Thymus (tissue), 11 donors: ENCODE measurements at regions not wholly inside any gene's neighbourhood (a gene's known extent, or its start where the extent isn't known, plus 50 kb on each side); places are given as distances from the start of the nearest gene placed in this dataset.

ENCODE experiments used
- DNase-seq, 9 donors: peaks; one replicate each; pipeline ENCODE4 v3.0.0-alpha.2; 2013; ENCODE audit warnings: low spot score in 9 of 9, low read depth in 6 of 9, missing footprints in 1 of 9
- H3K27ac ChIP-seq, 2 donors: one replicate each; pipeline ENCODE4 v1.5.1; 2013; ENCODE audit warnings: control low read depth in 1 of 2, low read depth in 1 of 2, low read length in 1 of 2, mild to moderate bottlenecking in 1 of 2, moderate library complexity in 1 of 2
- H3K27me3 ChIP-seq, 2 donors: one replicate each; pipeline ENCODE4 v1.5.1; 2013; ENCODE audit warnings: low read length in 1 of 2; ENCODE audit not compliant: control insufficient read depth in 2 of 2, insufficient read depth in 1 of 2
- H3K36me3 ChIP-seq, 2 donors: one replicate each; pipeline ENCODE4 v1.5.1; 2013; ENCODE audit warnings: low read length in 1 of 2, mild to moderate bottlenecking in 1 of 2, moderate library complexity in 1 of 2; ENCODE audit not compliant: control insufficient read depth in 2 of 2, insufficient read depth in 2 of 2
- H3K4me1 ChIP-seq, 2 donors: one replicate each; pipeline ENCODE4 v1.5.1; 2013; ENCODE audit warnings: low read length in 2 of 2; ENCODE audit not compliant: control insufficient read depth in 2 of 2, insufficient read depth in 2 of 2
- H3K4me3 ChIP-seq, 2 donors: one replicate each; pipeline ENCODE4 v1.5.1; 2013; ENCODE audit warnings: low read length in 2 of 2, control low read depth in 1 of 2, mild to moderate bottlenecking in 1 of 2
- H3K9me3 ChIP-seq, 2 donors: one replicate each; pipeline ENCODE4 v1.5.1; 2013; ENCODE audit warnings: low read length in 1 of 2, mild to moderate bottlenecking in 1 of 2; ENCODE audit not compliant: control insufficient read depth in 2 of 2, insufficient read depth in 1 of 2
- WGBS: extraction: QIAGEN DNeasy Blood & Tissue Kit; methylation state at CpG from one replicate; pipeline ENCODE4 v1.1.7; 2013; 5-methylcytosine and 5-hydroxymethylcytosine counted together
- donor health status: healthy.

DNA sequence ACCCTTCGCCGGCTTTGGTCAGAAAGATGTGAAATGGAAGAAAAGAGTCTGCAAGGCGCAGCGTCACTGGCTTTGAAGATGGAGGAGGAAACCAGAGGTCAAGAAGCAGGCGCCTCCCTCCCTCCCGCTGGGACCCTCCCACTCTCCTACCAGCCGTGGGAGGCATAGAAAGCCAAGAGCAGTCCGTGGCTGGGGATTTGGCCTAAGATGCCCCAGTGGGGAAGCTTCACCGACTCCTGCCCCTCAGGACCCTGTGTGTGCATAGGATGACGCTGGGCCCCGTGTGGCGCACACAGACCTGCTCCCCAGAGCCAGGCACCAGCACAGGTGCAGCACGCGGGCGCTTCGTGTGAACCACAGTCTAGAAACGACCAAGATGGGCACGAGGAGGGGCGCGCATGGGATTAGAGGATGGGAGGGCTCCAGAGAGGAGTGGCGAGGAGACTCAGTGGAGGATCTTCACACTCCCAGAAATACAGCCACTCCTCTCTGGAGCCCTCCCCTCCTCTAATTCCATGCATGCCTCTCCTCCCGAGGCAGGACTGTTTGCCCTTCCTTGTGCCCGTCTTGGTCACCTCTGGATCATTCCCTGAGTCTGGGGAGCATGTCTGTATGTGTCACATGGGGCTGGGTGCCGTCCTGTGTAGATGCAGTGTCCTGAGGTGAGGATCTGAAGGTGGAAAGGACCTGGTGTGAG lies 194.3 kb downstream of the TEX29 start:
- no peak overlapping the region for H3K27ac ChIP-seq
- DNase-seq = no peak
- H3K9me3 ChIP-seq = peaks cover 0 to 1% of the 10 kb centered on the region in 2 donors
- no peaks in the 10 kb centered on the region for H3K4me1 ChIP-seq
- no peak overlapping the region for H3K4me3 ChIP-seq
- no peaks in the 10 kb centered on the region for H3K27me3 ChIP-seq
- H3K36me3 ChIP-seq = no peaks in the 10 kb centered on the region
- 80% methylated on average over 24 of the region's 24 CpGs for WGBS

DNA sequence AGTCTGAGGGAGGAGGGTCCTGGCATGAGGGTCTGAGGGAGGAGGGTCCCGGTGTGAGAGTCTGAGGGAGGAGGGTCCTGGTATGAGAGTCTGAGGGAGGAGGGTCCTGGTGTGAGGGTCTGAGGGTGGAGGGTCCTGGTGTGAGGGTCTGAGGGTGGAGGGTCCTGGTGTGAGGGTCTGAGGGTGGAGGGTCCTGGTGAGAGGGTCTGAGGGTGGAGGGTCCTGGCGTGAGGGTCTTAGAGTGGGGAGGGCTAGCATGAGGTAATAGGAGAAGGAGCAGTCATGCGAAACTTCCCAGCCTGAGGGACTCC lies 194.8 kb downstream of the TEX29 start:
- H3K27me3 ChIP-seq = no peaks in the 10 kb centered on the region
- no peak overlapping the region for H3K27ac ChIP-seq
- WGBS = 82% methylated on average over 3 of the region's 3 CpGs
- no peaks in the 10 kb centered on the region for H3K36me3 ChIP-seq
- H3K4me1 ChIP-seq = no peaks in the 10 kb centered on the region
- DNase-seq = no peak
- no peak overlapping the region for H3K4me3 ChIP-seq
- peaks cover 0 to 1% of the 10 kb centered on the region in 2 donors for H3K9me3 ChIP-seq

DNA sequence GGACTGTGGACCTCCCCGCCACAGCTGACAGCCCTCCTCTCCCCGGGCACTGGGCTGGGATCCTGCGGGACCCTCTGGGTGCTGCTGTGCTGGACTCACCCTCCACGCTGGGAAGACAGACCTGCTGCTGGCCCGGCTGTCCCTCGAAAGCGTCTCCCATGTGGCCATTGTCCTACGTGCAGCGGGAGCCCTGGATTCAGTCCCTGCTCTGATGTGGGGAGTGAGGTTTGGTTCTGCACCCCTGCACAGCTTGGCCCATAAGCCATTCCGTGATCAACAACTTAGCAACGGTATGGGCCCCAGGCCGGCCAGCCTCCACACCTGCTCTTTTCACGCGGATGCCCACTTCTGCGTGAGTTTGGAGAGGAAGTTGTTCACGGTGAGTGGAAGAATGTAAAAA lies 195.2 kb downstream of the TEX29 start:
- DNase-seq = no peak
- Histone ChIP-seq H3K4me3 (no peak overlapping the region), H3K9me3 (peaks cover 0 to 1% of the 10 kb centered on the region in 2 donors), H3K36me3 (no peaks in the 10 kb centered on the region), H3K4me1 (no peaks in the 10 kb centered on the region), H3K27me3 (no peaks in the 10 kb centered on the region), H3K27ac (no peak overlapping the region)
- 76% methylated on average over 16 of the region's 16 CpGs for WGBS

DNA sequence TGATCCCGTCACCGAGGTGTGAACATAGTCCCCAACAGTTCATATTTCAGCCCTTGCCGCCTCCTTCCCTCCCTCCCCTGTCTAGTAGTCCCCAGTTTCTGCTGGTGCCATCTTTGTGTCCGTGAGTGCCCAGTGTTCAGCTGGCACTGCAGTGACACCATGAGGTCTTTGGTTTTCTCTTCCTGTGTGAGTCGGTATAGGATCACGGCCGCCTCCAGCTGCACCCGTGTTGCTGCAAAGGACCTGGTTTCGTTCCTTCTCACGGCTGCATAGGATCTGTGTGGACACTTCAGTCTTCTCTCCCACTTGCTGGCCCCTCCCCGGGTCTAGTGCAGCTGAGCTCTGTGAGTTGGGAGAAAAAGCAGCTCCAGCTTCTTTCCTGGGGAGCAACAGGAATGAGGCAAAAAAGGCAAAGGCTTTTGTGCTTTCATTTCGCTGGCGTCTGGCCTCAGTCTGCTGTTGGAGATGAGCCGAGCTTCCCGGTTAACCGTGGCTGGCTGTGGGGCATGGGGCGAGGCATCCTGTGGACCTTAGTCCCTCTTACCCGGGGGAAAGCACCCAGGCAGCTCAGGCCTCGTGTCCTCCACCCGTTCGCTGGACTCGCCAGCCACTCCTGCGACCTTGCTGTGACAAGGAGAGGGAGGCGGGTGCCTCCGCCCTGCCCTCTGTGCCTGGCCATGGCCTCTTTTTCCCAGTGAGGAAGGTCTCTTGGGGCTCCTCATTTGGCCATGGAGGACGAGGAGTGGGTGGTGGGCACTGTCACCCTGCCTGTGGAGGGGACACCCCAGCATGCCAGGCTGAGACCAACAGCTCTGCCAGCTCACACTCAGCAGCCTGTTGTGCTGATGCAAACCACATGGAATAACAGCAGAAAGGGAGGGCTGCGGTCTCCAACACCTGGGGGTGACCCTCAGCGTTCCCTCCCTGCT lies 196.5 kb downstream of the TEX29 start:
- no peaks in the 10 kb centered on the region for H3K36me3 ChIP-seq
- no peak overlapping the region for H3K27ac ChIP-seq
- H3K4me1 ChIP-seq = no peaks in the 10 kb centered on the region
- peaks cover 0 to 4% of the 10 kb centered on the region in 2 donors for H3K27me3 ChIP-seq
- WGBS = 87% methylated on average over 28 of the region's 28 CpGs
- H3K9me3 ChIP-seq = peaks cover 0 to 1% of the 10 kb centered on the region in 2 donors
- no peak overlapping the region for H3K4me3 ChIP-seq
- DNase-seq = no peak

DNA sequence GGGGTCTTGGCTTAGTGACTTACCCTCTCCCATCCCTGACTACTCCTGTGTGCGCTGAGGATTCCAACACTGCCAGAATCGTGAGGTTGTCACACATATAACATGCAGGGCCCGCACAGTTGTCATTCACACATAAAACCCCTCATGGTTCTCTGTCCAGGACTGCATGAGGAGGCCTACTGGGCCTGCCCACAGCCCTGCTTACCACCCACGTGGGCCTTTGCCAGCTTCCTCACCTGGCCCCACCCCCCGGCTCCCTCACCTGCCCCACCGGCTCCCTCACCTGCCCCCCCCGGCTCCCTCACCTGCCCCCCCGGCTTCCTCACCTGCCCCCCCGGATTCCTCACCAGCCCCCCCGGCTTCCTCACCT lies 197.2 kb downstream of the TEX29 start:
- peaks cover 0 to 1% of the 10 kb centered on the region in 2 donors for H3K9me3 ChIP-seq
- no peaks in the 10 kb centered on the region for H3K36me3 ChIP-seq
- no peak overlapping the region for H3K27ac ChIP-seq
- peaks cover 0 to 7% of the 10 kb centered on the region in 2 donors for H3K27me3 ChIP-seq
- 78% methylated on average over 10 of the region's 10 CpGs for WGBS
- no peaks in the 10 kb centered on the region for H3K4me1 ChIP-seq
- no peak overlapping the region for H3K4me3 ChIP-seq
- DNase-seq = no peak

DNA sequence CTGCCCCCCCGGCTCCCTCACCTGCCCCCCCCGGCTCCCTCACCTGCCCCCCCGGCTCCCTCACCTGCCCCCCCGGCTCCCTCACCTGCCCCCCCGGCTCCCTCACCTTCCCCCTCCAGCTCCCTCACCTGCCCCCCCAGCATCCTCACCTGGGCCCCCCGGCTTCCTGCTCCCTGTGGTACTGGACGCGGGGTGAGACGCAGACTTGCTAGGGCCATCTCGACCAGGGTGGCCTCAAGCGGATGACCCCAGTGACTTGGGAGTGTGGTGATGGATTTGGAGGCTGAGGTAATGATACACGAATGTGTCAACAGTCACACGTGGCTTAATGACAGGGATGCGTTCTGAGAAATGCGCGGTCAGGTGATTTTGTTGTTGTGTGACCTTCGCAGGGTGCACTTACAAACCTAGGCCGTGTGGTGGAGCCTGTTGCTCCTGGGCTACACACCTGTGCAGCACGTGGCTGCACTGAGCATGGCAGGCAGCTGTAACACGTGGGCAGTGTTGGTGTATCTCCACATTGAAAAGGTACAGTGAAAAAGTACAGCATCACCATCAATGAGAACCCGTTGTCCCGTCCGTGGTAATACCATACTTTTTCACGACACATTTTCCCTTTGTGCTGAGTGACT lies 197.8 kb downstream of the TEX29 start:
- peaks cover 0 to 7% of the 10 kb centered on the region in 2 donors for H3K27me3 ChIP-seq
- H3K27ac ChIP-seq = no peak overlapping the region
- WGBS = 84% methylated on average over 24 of the region's 24 CpGs
- H3K36me3 ChIP-seq = no peaks in the 10 kb centered on the region
- DNase-seq = no peak
- H3K4me1 ChIP-seq = no peaks in the 10 kb centered on the region
- no peak overlapping the region for H3K4me3 ChIP-seq
- H3K9me3 ChIP-seq = peaks cover 0 to 1% of the 10 kb centered on the region in 2 donors

DNA sequence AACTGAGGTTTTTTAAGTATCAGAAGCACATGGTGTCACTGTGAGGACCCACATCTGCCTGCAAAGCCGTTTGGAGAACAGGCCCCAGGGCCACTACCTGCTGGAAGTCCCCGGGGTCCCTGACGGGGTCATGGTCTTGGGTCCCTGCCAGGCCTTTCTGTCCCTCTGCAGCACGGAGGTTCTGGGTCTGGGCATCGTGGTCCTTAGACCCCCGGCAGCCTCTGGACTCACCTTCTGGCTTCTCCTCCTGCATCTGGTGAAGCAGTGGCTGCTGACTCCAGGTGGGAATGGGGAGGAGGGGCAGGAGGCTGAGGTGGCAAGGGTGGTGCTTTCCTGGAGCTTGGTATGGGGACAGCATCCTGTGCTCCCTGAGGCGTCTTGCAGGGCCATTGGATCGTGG lies 198.6 kb downstream of the TEX29 start:
- peaks cover 0 to 7% of the 10 kb centered on the region in 2 donors for H3K27me3 ChIP-seq
- H3K4me3 ChIP-seq = no peak overlapping the region
- no peaks in the 10 kb centered on the region for H3K36me3 ChIP-seq
- peaks cover 0 to 1% of the 10 kb centered on the region in 2 donors for H3K9me3 ChIP-seq
- WGBS = 85% methylated on average over 8 of the region's 8 CpGs
- H3K4me1 ChIP-seq = no peaks in the 10 kb centered on the region
- H3K27ac ChIP-seq = no peak overlapping the region
- DNase-seq = no peak

DNA sequence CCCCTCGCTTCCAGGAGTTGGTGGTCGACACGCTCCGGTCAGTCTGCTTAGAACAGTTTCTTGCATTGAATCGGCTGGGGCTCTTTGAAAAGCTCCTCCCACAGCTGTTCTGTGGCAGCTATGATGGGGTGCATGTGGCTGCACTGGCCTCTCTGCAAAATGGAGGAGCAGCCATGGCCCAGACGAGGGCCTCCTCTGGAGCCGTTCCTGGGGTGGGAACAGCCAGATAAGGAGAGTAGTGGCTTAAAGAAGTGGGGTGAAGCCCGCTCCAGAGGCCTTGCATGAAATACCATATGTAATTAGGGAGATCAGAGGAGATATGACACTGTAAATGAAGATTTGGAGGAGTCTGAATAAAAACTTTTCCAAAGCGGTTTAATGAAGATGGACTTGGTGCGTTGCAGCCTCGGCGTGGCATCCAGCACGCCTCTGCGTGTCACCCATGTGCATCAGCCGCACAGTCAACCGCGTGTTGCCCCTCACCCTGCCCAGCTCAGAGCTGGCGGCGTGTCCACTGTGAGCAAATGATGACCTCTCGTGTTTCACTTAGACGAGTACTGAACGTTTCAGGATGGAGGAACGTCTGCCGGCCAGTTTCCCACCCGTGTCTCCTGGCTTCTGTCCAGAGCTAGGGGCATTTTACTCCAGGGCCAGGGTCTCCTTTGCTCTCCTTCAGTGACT lies 199.2 kb downstream of the TEX29 start:
- Histone ChIP-seq H3K4me3 (no peak overlapping the region), H3K27me3 (peaks cover 0 to 7% of the 10 kb centered on the region in 2 donors), H3K4me1 (no peaks in the 10 kb centered on the region), H3K9me3 (peaks cover 0 to 1% of the 10 kb centered on the region in 2 donors), H3K36me3 (no peaks in the 10 kb centered on the region), H3K27ac (no peak overlapping the region)
- DNase-seq = no peak
- 90% methylated on average over 25 of the region's 25 CpGs for WGBS
